Osteoblast (primary cell): ENCODE measurements at regions not wholly inside any gene's neighbourhood (a gene's known extent, or its start where the extent isn't known, plus 50 kb on each side); places are given as distances from the start of the nearest gene placed in this dataset.

Source experiments
- DNase-seq: peaks from one replicate; pipeline ENCODE4 v3.0.0; 2011; ENCODE audit warnings: low spot score, mixed read lengths; ENCODE audit not compliant: insufficient read length; ENCODE audit errors: missing footprints
- H2AFZ ChIP-seq: 2 replicates; pipeline ENCODE4 v1.6.0; 2011; ENCODE audit warnings: mild to moderate bottlenecking, low read length
- H3K27ac ChIP-seq: 2 replicates; pipeline ENCODE4 v1.5.1; 2011; ENCODE audit warnings: mild to moderate bottlenecking, low read depth, low read length, moderate library complexity
- H3K27me3 ChIP-seq: 2 replicates; pipeline ENCODE4 v1.6.0; 2012; ENCODE audit warnings: mild to moderate bottlenecking, control low read depth, inconsistent platforms, low read length, moderate library complexity; ENCODE audit not compliant: insufficient read depth
- H3K36me3 ChIP-seq: 2 replicates; pipeline ENCODE4 v1.5.1; 2011; ENCODE audit warnings: mild to moderate bottlenecking, low read length, control low read depth, moderate library complexity; ENCODE audit not compliant: insufficient read depth
- H3K4me1 ChIP-seq: 2 replicates; pipeline ENCODE4 v1.5.1; 2011; ENCODE audit warnings: mild to moderate bottlenecking, low read length, control low read depth, moderate library complexity; ENCODE audit not compliant: insufficient read depth
- H3K4me2 ChIP-seq: 2 replicates; pipeline ENCODE4 v1.6.0; 2011; ENCODE audit warnings: mild to moderate bottlenecking, low read length; ENCODE audit not compliant: insufficient read depth
- H3K4me3 ChIP-seq: fragments of 200-600 bp; sonication (generic); 3 replicates; pipeline ENCODE4 v1.5.1; 2012; ENCODE audit warnings: mild to moderate bottlenecking, low read length, inconsistent platforms; ENCODE audit not compliant: insufficient read depth
- H3K79me2 ChIP-seq: 2 replicates; pipeline ENCODE4 v1.6.0; 2012; ENCODE audit warnings: mild to moderate bottlenecking, low read length, control low read depth, inconsistent platforms; ENCODE audit not compliant: insufficient read depth
- H3K9me3 ChIP-seq: 2 replicates; pipeline ENCODE4 v1.5.1; 2011; ENCODE audit warnings: low read depth, low read length, control low read depth
- H4K20me1 ChIP-seq: 2 replicates; pipeline ENCODE4 v1.6.0; 2012; ENCODE audit warnings: mild to moderate bottlenecking, low read length, control low read depth; ENCODE audit not compliant: insufficient read depth
- CTCF ChIP-seq: IDR thresholded peaks from 2 replicates; pipeline ENCODE4 v1.5.1; 2011; ENCODE audit warnings: mild to moderate bottlenecking, low read depth, low read length, moderate library complexity; ENCODE audit errors: extremely low read depth

DNA sequence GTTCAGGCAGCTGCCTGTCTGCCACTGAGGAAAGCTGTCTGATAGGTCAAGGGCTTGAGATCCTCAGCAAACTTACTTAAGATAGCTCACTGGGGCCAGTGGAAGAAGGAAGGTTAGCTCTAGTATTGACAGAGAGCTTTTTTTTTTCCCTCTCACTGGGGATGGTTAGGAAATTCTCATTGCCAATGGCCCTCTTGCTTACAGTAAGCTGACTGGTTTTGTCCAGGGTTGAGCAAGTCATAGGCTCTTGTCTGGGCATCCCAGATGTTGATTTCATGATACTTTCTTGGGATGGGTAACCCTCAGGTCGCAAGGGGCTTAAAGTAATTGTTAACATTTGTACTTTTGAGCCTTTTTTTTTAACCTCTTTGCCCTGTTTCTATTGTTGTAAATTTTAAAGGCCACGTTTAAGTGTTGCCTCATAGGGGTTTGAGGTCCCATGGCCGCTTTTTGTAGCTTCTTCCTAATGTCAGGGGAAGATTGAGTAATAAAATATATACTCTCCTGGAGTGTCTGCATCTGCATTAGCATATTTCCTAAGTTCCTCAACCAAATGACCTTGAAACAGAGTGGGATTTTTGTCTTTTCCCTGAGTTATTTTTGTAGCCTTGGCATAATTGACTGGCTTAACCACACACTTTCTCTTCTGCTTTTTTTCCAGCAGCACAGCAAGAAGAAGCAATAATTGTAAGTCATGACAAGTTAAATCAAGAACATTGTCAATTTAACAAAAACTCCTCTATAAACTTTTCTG lies 716.0 kb downstream of the LRFN5 start:
- no peak overlapping the region for H2AFZ ChIP-seq
- DNase-seq, result no peak
- H3K27me3 ChIP-seq, result no peaks in the 10 kb centered on the region

GRCh38 chr14:42319996-42320395 lies 713.3 kb downstream of the LRFN5 start:
- no peaks in the 10 kb centered on the region for H3K27me3 ChIP-seq
- H3K4me1 ChIP-seq, result no peaks in the 10 kb centered on the region
- no peaks in the 10 kb centered on the region for H3K79me2 ChIP-seq
- no peak for TF ChIP-seq CTCF
- H4K20me1 ChIP-seq, result no peaks in the 10 kb centered on the region
- no peak for DNase-seq
- H3K4me3 ChIP-seq, result no peak overlapping the region
- H3K9me3 ChIP-seq, result no peaks in the 10 kb centered on the region
- no peaks in the 10 kb centered on the region for H3K36me3 ChIP-seq
- H3K4me2 ChIP-seq, result no peak overlapping the region
- H3K27ac ChIP-seq, result no peak overlapping the region
- H2AFZ ChIP-seq, result no peak overlapping the region

More for the DNA sequence above, 716.0 kb downstream of the LRFN5 start:
- no peaks in the 10 kb centered on the region for H3K9me3 ChIP-seq
- H3K4me3 ChIP-seq, result no peak overlapping the region
- no peaks in the 10 kb centered on the region for H3K36me3 ChIP-seq
- no peak overlapping the region for H3K27ac ChIP-seq
- H3K4me2 ChIP-seq, result no peak overlapping the region
- no peaks in the 10 kb centered on the region for H4K20me1 ChIP-seq
- no peak for TF ChIP-seq CTCF
- no peaks in the 10 kb centered on the region for H3K79me2 ChIP-seq
- H3K4me1 ChIP-seq, result no peaks in the 10 kb centered on the region

- no peaks in the 10 kb centered on the region for H3K36me3 ChIP-seq
- H3K4me3 ChIP-seq, result no peak overlapping the region
- H2AFZ ChIP-seq, result no peak overlapping the region
- no peaks in the 10 kb centered on the region for H3K27me3 ChIP-seq
- H4K20me1 ChIP-seq, result no peaks in the 10 kb centered on the region
- no peak for TF ChIP-seq CTCF
- H3K9me3 ChIP-seq, result no peaks in the 10 kb centered on the region
- H3K4me2 ChIP-seq, result no peak overlapping the region
- DNase-seq, result no peak
- H3K79me2 ChIP-seq, result no peaks in the 10 kb centered on the region
- no peak overlapping the region for H3K27ac ChIP-seq
- H3K4me1 ChIP-seq, result no peaks in the 10 kb centered on the region
Observed at GRCh38 chr14:42316693-42317092, 710.0 kb downstream of the LRFN5 start.

GRCh38 chr14:42311876-42312275 lies 705.2 kb downstream of the LRFN5 start:
- H3K36me3 ChIP-seq, result no peaks in the 10 kb centered on the region
- H3K4me3 ChIP-seq, result no peak overlapping the region
- H3K9me3 ChIP-seq, result no peaks in the 10 kb centered on the region
- TF ChIP-seq CTCF, result no peak
- H2AFZ ChIP-seq, result no peak overlapping the region
- no peaks in the 10 kb centered on the region for H3K79me2 ChIP-seq
- no peak overlapping the region for H3K4me2 ChIP-seq
- no peaks in the 10 kb centered on the region for H3K4me1 ChIP-seq
- H3K27ac ChIP-seq, result no peak overlapping the region
- H3K27me3 ChIP-seq, result no peaks in the 10 kb centered on the region
- no peak for DNase-seq
- H4K20me1 ChIP-seq, result no peaks in the 10 kb centered on the region
